ENCODE measurements at regions not wholly inside any gene's neighbourhood (a gene's known extent, or its start where the extent isn't known, plus 50 kb on each side); places are given as distances from the start of the nearest gene placed in this dataset.
A peak's percentile ranks its signal among the peaks of the same experiment; 100 is the strongest.

- TF ChIP-seq ZNF184 (tag by site-specific recombination; IDR thresholded peaks at IDR 0.05) (0 out of 2 replicates have a peak, but pooled peaks have one; percentile 55), ZBTB49 (tag by site-specific recombination; IDR thresholded peaks at IDR 0.05; ENCODE audit: low read depth) (no peak), SCRT2 (tag by site-specific recombination; IDR thresholded peaks at IDR 0.05) (no peak)
- Histone ChIP-seq H3K4me1 (ENCODE audit: control insufficient read depth, insufficient read depth, low read length) (no peaks in the 10 kb centered on the region), H3K9me3 (ENCODE audit: control insufficient read depth, insufficient read depth, low read depth, low read length) (no peaks in the 10 kb centered on the region), H3K36me3 (ENCODE audit: control insufficient read depth in 2 of 2, insufficient read depth in 1 of 2, low read length in 2 of 2) (no peaks in the 10 kb centered on the region), H3K27ac (ENCODE audit: extremely low read depth, low read depth, low read length) (no peak overlapping the region), H3K4me3 (ENCODE audit: low read depth, low read length) (no peak overlapping the region)
- ChIA-PET CTCF (interaction anchor here (0.9 kb wide), 1 partner anchor 120 kb away, joined by 6 read pairs; no protein-coding TSS in a partner anchor), POLR2A (no interaction called here)
Observed at GRCh38 chr4:74555231-74555630, 110.3 kb downstream of the AREG start.

GRCh38 chr4:74555843-74556242 lies 110.9 kb downstream of the AREG start:
- ChIA-PET CTCF (no interaction called here), POLR2A (no interaction called here)
- H3K36me3 ChIP-seq (ENCODE audit: control insufficient read depth in 2 of 2, insufficient read depth in 1 of 2, low read length in 2 of 2) = no peaks in the 10 kb centered on the region
- no peak overlapping the region for H3K27ac ChIP-seq (ENCODE audit: extremely low read depth, low read depth, low read length)
- H3K4me3 ChIP-seq (ENCODE audit: low read depth, low read length) = no peak overlapping the region
- H3K9me3 ChIP-seq (ENCODE audit: control insufficient read depth, insufficient read depth, low read depth, low read length) = no peaks in the 10 kb centered on the region
- no peaks in the 10 kb centered on the region for H3K4me1 ChIP-seq (ENCODE audit: control insufficient read depth, insufficient read depth, low read length)
- TF ChIP-seq ZNF404 (tag by site-specific recombination; IDR thresholded peaks at IDR 0.05) (no peak), ZNF426 (tag by site-specific recombination; IDR thresholded peaks at IDR 0.05) (no peak), ZNF398 (tag by site-specific recombination; IDR thresholded peaks at IDR 0.05) (no peak), ZBTB21 (tag by site-specific recombination; IDR thresholded peaks at IDR 0.05) (no peak), ZNF24 (tag by site-specific recombination; IDR thresholded peaks at IDR 0.05) (no peak), ZNF2 (tag by site-specific recombination; IDR thresholded peaks at IDR 0.05) (no peak), ZNF501 (tag by site-specific recombination; IDR thresholded peaks at IDR 0.05) (no peak), ZNF416 (tag by site-specific recombination; IDR thresholded peaks at IDR 0.05) (no peak), ZNF423 (tag by site-specific recombination; IDR thresholded peaks at IDR 0.05) (no peak), IKZF3 (tag by site-specific recombination; IDR thresholded peaks at IDR 0.05) (no peak), ZNF704 (tag by site-specific recombination; IDR thresholded peaks at IDR 0.05) (no peak), ZNF211 (tag by site-specific recombination; IDR thresholded peaks at IDR 0.05; ENCODE audit: low read depth) (no peak), ZNF629 (tag by site-specific recombination; IDR thresholded peaks at IDR 0.05) (no peak), ZNF530 (tag by site-specific recombination; IDR thresholded peaks at IDR 0.05; ENCODE audit: low read depth) (no peak), ZNF549 (tag by site-specific recombination; IDR thresholded peaks at IDR 0.05) (no peak), AEBP2 (tag by site-specific recombination; IDR thresholded peaks at IDR 0.05; ENCODE audit: borderline replicate concordance) (no peak), ZNF623 (tag by site-specific recombination; IDR thresholded peaks at IDR 0.05) (no peak), ZNF433 (tag by site-specific recombination; IDR thresholded peaks at IDR 0.05; ENCODE audit: low read depth) (no peak), ZNF132 (tag by site-specific recombination; IDR thresholded peaks at IDR 0.05; ENCODE audit: borderline replicate concordance) (no peak)
